DOHH2 (cell line): ENCODE measurements at regions not wholly inside any gene's neighbourhood (a gene's known extent, or its start where the extent isn't known, plus 50 kb on each side); places are given as distances from the start of the nearest gene placed in this dataset.

Experiments used
- H3F3A ChIP-seq: fragments of 200-600 bp; sonication (generic), shearing (Covaris generic); 2 replicates; pipeline ENCODE4 v1.6.0; 2016; ENCODE audit warnings: antibody characterized with exemption, mild to moderate bottlenecking; ENCODE audit not compliant: control insufficient read depth, insufficient read depth
- H3K27ac ChIP-seq: fragments of 200-600 bp; sonication (generic); 2 replicates; pipeline ENCODE4 v1.5.1; 2014; ENCODE audit warnings: low read depth, mild to moderate bottlenecking, low read length, moderate library complexity
- H3K27me3 ChIP-seq: fragments of 200-600 bp; sonication (generic); 2 replicates; pipeline ENCODE4 v1.6.1; 2014; ENCODE audit warnings: mild to moderate bottlenecking, low read length, mixed read lengths; ENCODE audit not compliant: control insufficient read depth
- H3K36me3 ChIP-seq: fragments of 200-600 bp; sonication (generic); 2 replicates; pipeline ENCODE4 v1.6.1; 2014; ENCODE audit warnings: mild to moderate bottlenecking, low read length, moderate library complexity, mixed read lengths; ENCODE audit not compliant: control insufficient read depth
- H3K4me1 ChIP-seq: fragments of 200-600 bp; sonication (generic); 2 replicates; pipeline ENCODE4 v1.6.1; 2014; ENCODE audit warnings: mild to moderate bottlenecking, low read length, mixed read lengths; ENCODE audit not compliant: control insufficient read depth
- H3K4me2 ChIP-seq: fragments of 200-600 bp; sonication (generic); 2 replicates; pipeline ENCODE4 v1.6.0; 2014; ENCODE audit warnings: mild to moderate bottlenecking, low read length, moderate library complexity
- H3K4me3 ChIP-seq: fragments of 200-600 bp; sonication (generic); 2 replicates; pipeline ENCODE4 v1.5.1; 2014; ENCODE audit warnings: mild to moderate bottlenecking, low read length, mixed read lengths
- H3K79me2 ChIP-seq: fragments of 200-600 bp; sonication (generic); 2 replicates; pipeline ENCODE4 v1.6.1; 2014; ENCODE audit warnings: mild to moderate bottlenecking, low read length, mixed read lengths; ENCODE audit not compliant: control insufficient read depth
- H3K9me2 ChIP-seq: fragments of 200-600 bp; sonication (generic); replicated peaks from 2 replicates; pipeline ENCODE4 v1.6.1; 2014; ENCODE audit warnings: mild to moderate bottlenecking, low read length, mixed read lengths; ENCODE audit not compliant: control insufficient read depth
- H3K9me3 ChIP-seq: fragments of 200-600 bp; sonication (generic); 2 replicates; pipeline ENCODE4 v1.6.1; 2014; ENCODE audit warnings: antibody characterized with exemption, low read length, mixed read lengths; ENCODE audit not compliant: control insufficient read depth, insufficient read depth
- H4K20me1 ChIP-seq: fragments of 200-600 bp; sonication (generic); 2 replicates; pipeline ENCODE4 v1.6.0; 2014; ENCODE audit warnings: low read depth, mild to moderate bottlenecking, antibody characterized with exemption, low read length, moderate library complexity; ENCODE audit not compliant: control insufficient read depth, insufficient read depth
- EZH2phosphoT487 ChIP-seq: fragments of 200-600 bp; sonication (generic); IDR thresholded peaks from 2 replicates; pipeline ENCODE4 v1.6.1; 2017; ENCODE audit warnings: borderline replicate concordance, mild to moderate bottlenecking, antibody characterized with exemption, low read length, moderate library complexity, mixed read lengths
- TF ChIP-seq, protein P1 (sequence below): fragments of 200-600 bp; sonication (generic); IDR thresholded peaks from one replicate; pipeline ENCODE4 v1.5.1; 2014; ENCODE audit warnings: antibody characterized with exemption, mild to moderate bottlenecking, low read depth, low read length; ENCODE audit not compliant: poor library complexity, severe bottlenecking

DNA sequence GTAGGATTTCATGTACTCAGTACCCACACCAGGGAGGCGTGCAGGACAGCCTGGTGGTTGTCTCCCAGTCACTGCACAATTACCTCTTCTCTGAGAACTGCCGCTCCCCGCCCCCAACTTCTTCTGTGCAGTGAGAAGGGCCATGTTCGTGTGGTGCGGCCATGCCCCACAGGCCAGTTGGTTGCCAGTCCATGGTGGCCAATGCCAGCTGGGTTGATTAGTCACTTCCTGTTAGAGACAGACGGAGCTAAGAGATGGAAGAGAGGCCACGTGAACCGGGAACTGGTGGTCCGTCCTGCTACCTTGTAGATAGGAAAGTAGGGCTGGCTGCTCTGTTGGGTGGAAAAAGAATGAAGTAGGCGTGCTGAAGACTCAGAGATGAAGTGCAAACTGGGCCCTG, 206.5 kb downstream of the ABCC12 start:
- no peak overlapping the region for H3K27ac ChIP-seq
- H3K79me2 ChIP-seq = no peaks in the 10 kb centered on the region
- no peak overlapping the region for H3K4me3 ChIP-seq
- H3K36me3 ChIP-seq = no peaks in the 10 kb centered on the region
- H4K20me1 ChIP-seq = no peaks in the 10 kb centered on the region
- TF ChIP-seq, protein P1, sequence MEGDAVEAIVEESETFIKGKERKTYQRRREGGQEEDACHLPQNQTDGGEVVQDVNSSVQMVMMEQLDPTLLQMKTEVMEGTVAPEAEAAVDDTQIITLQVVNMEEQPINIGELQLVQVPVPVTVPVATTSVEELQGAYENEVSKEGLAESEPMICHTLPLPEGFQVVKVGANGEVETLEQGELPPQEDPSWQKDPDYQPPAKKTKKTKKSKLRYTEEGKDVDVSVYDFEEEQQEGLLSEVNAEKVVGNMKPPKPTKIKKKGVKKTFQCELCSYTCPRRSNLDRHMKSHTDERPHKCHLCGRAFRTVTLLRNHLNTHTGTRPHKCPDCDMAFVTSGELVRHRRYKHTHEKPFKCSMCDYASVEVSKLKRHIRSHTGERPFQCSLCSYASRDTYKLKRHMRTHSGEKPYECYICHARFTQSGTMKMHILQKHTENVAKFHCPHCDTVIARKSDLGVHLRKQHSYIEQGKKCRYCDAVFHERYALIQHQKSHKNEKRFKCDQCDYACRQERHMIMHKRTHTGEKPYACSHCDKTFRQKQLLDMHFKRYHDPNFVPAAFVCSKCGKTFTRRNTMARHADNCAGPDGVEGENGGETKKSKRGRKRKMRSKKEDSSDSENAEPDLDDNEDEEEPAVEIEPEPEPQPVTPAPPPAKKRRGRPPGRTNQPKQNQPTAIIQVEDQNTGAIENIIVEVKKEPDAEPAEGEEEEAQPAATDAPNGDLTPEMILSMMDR = no peak
- no peak for TF ChIP-seq EZH2phosphoT487
- no peaks in the 10 kb centered on the region for H3K27me3 ChIP-seq
- H3K4me2 ChIP-seq = no peak overlapping the region
- H3K4me1 ChIP-seq = no peaks in the 10 kb centered on the region
- H3F3A ChIP-seq = no peaks in the 10 kb centered on the region
- H3K9me2 ChIP-seq = no peaks in the 10 kb centered on the region
- H3K9me3 ChIP-seq = no peaks in the 10 kb centered on the region

DNA sequence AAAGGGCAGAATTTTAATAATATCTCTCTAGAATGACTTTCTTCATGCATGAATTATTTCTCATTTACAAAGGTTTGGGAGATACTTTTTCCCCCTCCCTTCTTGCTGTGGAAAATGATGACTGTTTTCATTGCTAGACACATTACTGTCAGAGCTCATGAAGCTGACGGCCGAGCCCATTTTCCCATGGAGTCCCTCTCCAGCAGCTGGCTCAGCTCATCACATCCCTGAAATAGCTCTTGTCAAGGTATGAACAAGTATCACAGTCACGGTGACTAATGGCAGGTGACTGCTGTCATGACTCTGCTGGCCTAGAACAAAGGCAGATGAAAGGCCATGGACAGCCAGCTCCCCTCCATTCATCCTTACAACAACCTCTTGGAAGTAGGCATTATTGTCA, 208.1 kb downstream of the ABCC12 start:
- H3K9me3 ChIP-seq = no peaks in the 10 kb centered on the region
- no peak overlapping the region for H3K4me2 ChIP-seq
- no peaks in the 10 kb centered on the region for H3K79me2 ChIP-seq
- no peak for TF ChIP-seq EZH2phosphoT487
- TF ChIP-seq, protein P1 = no peak
- H3K4me3 ChIP-seq = no peak overlapping the region
- H3K27ac ChIP-seq = no peak overlapping the region
- no peaks in the 10 kb centered on the region for H3K9me2 ChIP-seq
- H3K27me3 ChIP-seq = no peaks in the 10 kb centered on the region
- no peaks in the 10 kb centered on the region for H3F3A ChIP-seq
- no peaks in the 10 kb centered on the region for H3K4me1 ChIP-seq
- no peaks in the 10 kb centered on the region for H4K20me1 ChIP-seq
- no peaks in the 10 kb centered on the region for H3K36me3 ChIP-seq

DNA sequence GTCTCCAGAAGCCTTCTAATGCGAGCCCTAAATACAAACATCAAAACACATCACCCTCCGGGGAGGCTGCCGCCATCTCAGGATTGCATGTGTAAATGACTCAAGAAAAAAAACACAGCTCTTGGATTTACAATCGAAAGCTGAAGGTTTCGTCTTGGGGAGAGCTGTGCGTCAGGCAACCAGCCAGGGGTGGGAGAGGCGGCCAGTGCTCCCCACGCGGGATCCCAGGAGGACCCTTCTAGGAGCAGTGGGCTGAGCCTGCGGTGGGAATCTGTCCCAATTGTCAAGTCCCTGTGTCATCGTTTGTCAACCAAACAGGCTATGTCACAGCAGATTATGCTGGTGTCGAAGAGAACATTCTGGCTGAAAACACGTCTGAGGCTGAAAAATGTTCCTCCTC, 209.7 kb downstream of the ABCC12 start:
- Histone ChIP-seq H3K79me2 (no peaks in the 10 kb centered on the region), H3K27me3 (no peaks in the 10 kb centered on the region), H3K27ac (no peak overlapping the region), H4K20me1 (no peaks in the 10 kb centered on the region), H3K4me1 (no peaks in the 10 kb centered on the region), H3K4me3 (no peak overlapping the region), H3K36me3 (no peaks in the 10 kb centered on the region), H3K9me2 (no peaks in the 10 kb centered on the region), H3K4me2 (no peak overlapping the region), H3F3A (no peaks in the 10 kb centered on the region), H3K9me3 (no peaks in the 10 kb centered on the region)
- no peak for TF ChIP-seq EZH2phosphoT487
- TF ChIP-seq, protein P1 = no peak

DNA sequence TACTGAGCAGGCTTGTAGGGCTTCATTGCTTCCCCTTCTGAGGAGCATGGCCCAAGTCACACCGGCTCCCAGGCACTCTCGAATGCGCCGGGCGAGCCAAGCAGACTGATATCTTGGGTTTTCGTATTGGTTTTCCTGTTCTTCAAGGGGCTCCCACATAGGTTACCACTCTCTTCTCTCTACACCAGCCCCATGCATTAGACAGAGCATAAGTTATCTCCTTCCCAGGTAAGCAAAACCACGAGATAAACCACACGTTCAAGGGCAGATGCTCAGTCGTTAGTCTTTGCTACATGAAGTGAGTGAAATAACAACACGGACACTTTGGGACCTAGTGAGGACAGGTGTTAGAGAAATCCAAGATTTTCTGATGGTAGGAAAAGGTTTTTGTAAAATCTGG, 211.2 kb downstream of the ABCC12 start:
- H3F3A ChIP-seq = no peaks in the 10 kb centered on the region
- no peaks in the 10 kb centered on the region for H4K20me1 ChIP-seq
- no peaks in the 10 kb centered on the region for H3K79me2 ChIP-seq
- no peak overlapping the region for H3K4me3 ChIP-seq
- H3K9me2 ChIP-seq = no peaks in the 10 kb centered on the region
- H3K27ac ChIP-seq = no peak overlapping the region
- no peaks in the 10 kb centered on the region for H3K27me3 ChIP-seq
- H3K9me3 ChIP-seq = no peaks in the 10 kb centered on the region
- no peaks in the 10 kb centered on the region for H3K4me1 ChIP-seq
- no peaks in the 10 kb centered on the region for H3K36me3 ChIP-seq
- no peak overlapping the region for H3K4me2 ChIP-seq
- TF ChIP-seq, protein P1 = no peak
- TF ChIP-seq EZH2phosphoT487 = no peak
